Nephron (organoid): ENCODE measurements at regions not wholly inside any gene's neighbourhood (a gene's known extent, or its start where the extent isn't known, plus 50 kb on each side); places are given as distances from the start of the nearest gene placed in this dataset.
A peak's percentile ranks its signal among the peaks of the same experiment; 100 is the strongest.

Experiments used
- H3K27ac Mint-ChIP-seq, 3 experiments: 2 replicates each; pipeline ENCODE4 v1.8.0; 2020; ENCODE audit warnings: mixed read lengths in 3 of 3, mild to moderate bottlenecking in 2 of 3, moderate library complexity in 1 of 3
- H3K27me3 Mint-ChIP-seq: 2 replicates; pipeline ENCODE4 v1.8.0; 2021; ENCODE audit warnings: low read depth, mild to moderate bottlenecking, moderate library complexity, mixed read lengths
- H3K36me3 Mint-ChIP-seq: 2 replicates; pipeline ENCODE4 v1.8.0; 2020; ENCODE audit warnings: low read depth, mixed read lengths
- H3K4me1 Mint-ChIP-seq: 2 replicates; pipeline ENCODE4 v1.8.0; 2020; ENCODE audit warnings: mixed read lengths
- H3K4me3 Mint-ChIP-seq, 3 experiments: 2 replicates each; pipeline ENCODE4 v1.8.0; 2020; ENCODE audit warnings: mild to moderate bottlenecking in 3 of 3, mixed read lengths in 3 of 3, moderate library complexity in 2 of 3
- H3K9me3 Mint-ChIP-seq: 2 replicates; pipeline ENCODE4 v1.8.0; 2020; ENCODE audit warnings: mixed read lengths
- TF ChIP-seq, protein P1 (sequence below), 3 experiments: fragments of 200-600 bp; sonication (generic); IDR thresholded peaks; one replicate each; pipeline ENCODE4 v1.5.0; 2021; ENCODE audit warnings: antibody characterized with exemption in 3 of 3; ENCODE audit not compliant: unreplicated experiment in 3 of 3

DNA sequence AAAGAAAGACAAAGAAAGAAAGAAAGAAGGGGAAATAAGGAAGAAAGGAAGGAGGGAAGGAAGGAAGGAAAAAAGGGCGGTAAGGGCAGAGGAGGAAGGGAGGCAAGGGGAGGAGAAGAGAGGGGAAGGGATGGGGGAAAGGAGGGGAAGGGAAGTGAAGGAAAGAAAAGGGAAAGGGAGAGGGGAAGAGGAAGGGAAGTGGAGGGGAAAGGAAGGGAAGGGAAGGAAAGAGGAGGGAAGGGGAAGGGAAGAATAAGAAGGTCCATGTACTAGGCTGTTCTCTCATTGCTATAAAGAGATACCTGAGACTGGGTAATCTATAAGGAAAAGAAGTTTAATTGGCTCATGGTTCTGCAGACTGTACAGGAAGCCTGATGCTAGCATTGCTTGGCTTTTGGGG lies 217.1 kb downstream of the ENC1 start:
- H3K36me3 Mint-ChIP-seq, result no peaks in the 10 kb centered on the region
- H3K4me3 Mint-ChIP-seq, result no peak overlapping the region
- no peaks in the 10 kb centered on the region for H3K9me3 Mint-ChIP-seq
- TF ChIP-seq, protein P1, sequence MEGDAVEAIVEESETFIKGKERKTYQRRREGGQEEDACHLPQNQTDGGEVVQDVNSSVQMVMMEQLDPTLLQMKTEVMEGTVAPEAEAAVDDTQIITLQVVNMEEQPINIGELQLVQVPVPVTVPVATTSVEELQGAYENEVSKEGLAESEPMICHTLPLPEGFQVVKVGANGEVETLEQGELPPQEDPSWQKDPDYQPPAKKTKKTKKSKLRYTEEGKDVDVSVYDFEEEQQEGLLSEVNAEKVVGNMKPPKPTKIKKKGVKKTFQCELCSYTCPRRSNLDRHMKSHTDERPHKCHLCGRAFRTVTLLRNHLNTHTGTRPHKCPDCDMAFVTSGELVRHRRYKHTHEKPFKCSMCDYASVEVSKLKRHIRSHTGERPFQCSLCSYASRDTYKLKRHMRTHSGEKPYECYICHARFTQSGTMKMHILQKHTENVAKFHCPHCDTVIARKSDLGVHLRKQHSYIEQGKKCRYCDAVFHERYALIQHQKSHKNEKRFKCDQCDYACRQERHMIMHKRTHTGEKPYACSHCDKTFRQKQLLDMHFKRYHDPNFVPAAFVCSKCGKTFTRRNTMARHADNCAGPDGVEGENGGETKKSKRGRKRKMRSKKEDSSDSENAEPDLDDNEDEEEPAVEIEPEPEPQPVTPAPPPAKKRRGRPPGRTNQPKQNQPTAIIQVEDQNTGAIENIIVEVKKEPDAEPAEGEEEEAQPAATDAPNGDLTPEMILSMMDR (IDR thresholded peaks at IDR 0.05; ENCODE audit: unreplicated experiment in 3 of 3), result no peak
- H3K4me1 Mint-ChIP-seq, result peaks cover 25% of the 10 kb centered on the region
- H3K27me3 Mint-ChIP-seq, result peaks cover 8% of the 10 kb centered on the region
- no peak overlapping the region for H3K27ac Mint-ChIP-seq

DNA sequence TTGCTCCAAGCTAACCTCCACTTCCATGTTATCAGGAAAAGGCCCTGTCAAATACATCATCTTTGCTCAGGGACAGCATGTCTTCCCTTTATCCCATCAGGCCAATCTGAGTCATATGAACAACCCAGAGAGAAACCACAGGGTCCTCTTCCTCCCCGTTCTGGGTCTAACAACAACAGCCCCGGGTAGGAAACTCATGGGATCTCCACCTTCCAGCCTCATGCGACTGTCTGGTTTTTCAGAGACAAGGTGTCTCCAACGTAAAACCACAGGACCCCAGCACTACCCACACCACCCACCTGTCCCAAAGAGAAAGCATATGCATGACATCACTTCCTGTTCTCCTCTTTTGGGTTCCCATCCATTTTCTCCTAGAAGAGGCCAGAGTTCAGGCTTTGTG lies 217.9 kb downstream of the ENC1 start:
- Mint-ChIP-seq H3K36me3 (no peaks in the 10 kb centered on the region), H3K4me1 (peaks cover 25% of the 10 kb centered on the region), H3K9me3 (no peaks in the 10 kb centered on the region), H3K4me3 (no peak overlapping the region), H3K27ac (no peak overlapping the region), H3K27me3 (peaks cover 8% of the 10 kb centered on the region)
- TF ChIP-seq, protein P1 (IDR thresholded peaks at IDR 0.05; ENCODE audit: unreplicated experiment in 3 of 3), result no peak

DNA sequence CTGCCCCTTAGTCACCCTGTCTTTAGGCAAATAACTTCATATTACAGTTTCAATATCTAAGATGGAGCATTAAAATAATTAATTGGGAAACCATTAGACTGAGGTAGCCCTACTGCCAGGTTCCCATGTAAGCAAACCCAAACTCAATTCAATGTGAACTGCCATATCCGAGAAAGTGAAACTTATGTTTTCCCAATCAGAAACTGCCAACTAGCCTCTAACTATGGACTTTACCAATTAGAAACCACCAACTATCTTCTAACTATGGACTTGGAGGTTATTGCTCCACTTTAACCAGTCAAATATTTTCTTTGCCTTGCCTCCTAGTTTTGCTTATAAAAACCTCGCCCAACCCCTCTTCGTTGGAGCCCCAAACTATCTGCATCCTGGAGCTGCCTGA lies 218.5 kb downstream of the ENC1 start:
- H3K4me1 Mint-ChIP-seq, result peaks cover 25% of the 10 kb centered on the region
- H3K4me3 Mint-ChIP-seq, result no peak overlapping the region
- TF ChIP-seq, protein P1 (IDR thresholded peaks at IDR 0.05; ENCODE audit: unreplicated experiment in 3 of 3), result no peak
- H3K27ac Mint-ChIP-seq, result peak overlapping the region in 1 of 3 experiments; percentile 38
- peaks cover 8% of the 10 kb centered on the region for H3K27me3 Mint-ChIP-seq
- no peaks in the 10 kb centered on the region for H3K9me3 Mint-ChIP-seq
- H3K36me3 Mint-ChIP-seq, result no peaks in the 10 kb centered on the region

DNA sequence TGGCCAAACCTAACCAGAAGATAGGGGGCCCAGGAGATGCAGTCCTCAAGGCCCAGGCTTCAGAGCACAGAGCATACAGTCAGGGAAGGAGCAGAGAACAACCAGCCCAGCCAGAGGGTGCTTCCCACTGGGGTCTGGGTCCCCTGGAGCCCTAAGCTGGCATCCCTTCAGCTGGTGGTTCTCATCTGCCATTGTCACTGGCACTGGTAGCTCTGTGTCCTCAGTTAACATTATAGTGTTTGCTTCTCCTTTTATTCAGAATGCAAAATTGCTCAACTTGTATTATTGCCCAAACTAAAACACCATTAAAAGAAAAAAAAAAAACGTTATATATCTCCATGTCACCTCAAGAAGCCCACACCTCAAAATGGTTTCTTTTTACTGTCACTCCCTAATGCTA lies 219.2 kb downstream of the ENC1 start:
- Mint-ChIP-seq H3K36me3 (no peaks in the 10 kb centered on the region), H3K9me3 (no peaks in the 10 kb centered on the region), H3K4me3 (no peak overlapping the region), H3K27ac (peak overlapping the region in 1 of 3 experiments; percentile 31), H3K4me1 (peaks cover 29% of the 10 kb centered on the region), H3K27me3 (peaks cover 8% of the 10 kb centered on the region)
- TF ChIP-seq, protein P1 (IDR thresholded peaks at IDR 0.05; ENCODE audit: unreplicated experiment in 3 of 3), result no peak

DNA sequence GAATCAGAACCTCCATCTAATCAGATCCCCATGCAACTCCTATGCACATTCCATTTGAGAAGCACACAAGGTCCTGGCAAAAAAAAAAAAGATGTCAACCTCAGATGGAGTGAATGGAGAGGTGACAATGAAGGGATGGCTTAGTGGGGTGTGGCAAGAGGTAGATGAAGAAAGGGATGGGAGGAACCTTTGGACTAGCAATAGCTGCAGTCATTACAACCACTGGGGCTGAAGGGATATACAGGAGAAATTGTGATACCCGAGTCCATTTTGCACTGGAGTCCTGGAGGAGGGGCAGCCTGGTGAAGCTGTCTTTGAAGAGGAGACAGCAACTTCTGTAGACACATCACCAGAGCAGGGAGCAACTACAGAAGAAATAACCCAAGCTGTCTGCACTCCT lies 219.6 kb downstream of the ENC1 start:
- H3K36me3 Mint-ChIP-seq, result no peaks in the 10 kb centered on the region
- H3K9me3 Mint-ChIP-seq, result no peaks in the 10 kb centered on the region
- H3K27me3 Mint-ChIP-seq, result peaks cover 8% of the 10 kb centered on the region
- no peak overlapping the region for H3K4me3 Mint-ChIP-seq
- peaks cover 31% of the 10 kb centered on the region for H3K4me1 Mint-ChIP-seq
- TF ChIP-seq, protein P1 (IDR thresholded peaks at IDR 0.05; ENCODE audit: unreplicated experiment in 3 of 3), result no peak
- H3K27ac Mint-ChIP-seq, result peak overlapping the region in 1 of 3 experiments; percentile 12

DNA sequence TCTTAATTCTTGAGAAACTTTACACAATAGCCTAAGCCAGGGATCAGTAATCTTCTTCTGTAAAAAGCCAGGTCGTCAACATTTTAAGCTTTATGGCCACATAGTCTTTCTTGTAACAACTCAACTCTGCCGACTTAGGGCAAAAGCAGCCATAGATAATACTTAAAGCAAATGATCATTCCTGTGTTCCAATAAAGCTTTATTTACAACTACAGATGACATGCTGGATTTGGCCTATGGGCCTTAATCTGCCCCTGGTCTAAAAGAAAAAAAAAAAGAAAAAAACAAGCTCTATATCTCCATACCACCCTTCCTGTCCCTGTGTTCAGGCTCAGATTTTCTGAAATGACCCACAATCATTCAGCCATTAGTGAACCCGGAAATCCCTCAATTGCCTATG lies 220.3 kb downstream of the ENC1 start:
- Mint-ChIP-seq H3K4me3 (no peak overlapping the region), H3K36me3 (no peaks in the 10 kb centered on the region), H3K4me1 (peaks cover 37% of the 10 kb centered on the region), H3K27ac (peak overlapping the region; percentile 21 to 73 (median 40)), H3K9me3 (no peaks in the 10 kb centered on the region), H3K27me3 (peaks cover 8% of the 10 kb centered on the region)
- TF ChIP-seq, protein P1 (IDR thresholded peaks at IDR 0.05; ENCODE audit: unreplicated experiment in 3 of 3), result no peak
